WTC11 (cell line): ENCODE measurements at regions not wholly inside any gene's neighbourhood (a gene's known extent, or its start where the extent isn't known, plus 50 kb on each side); places are given as distances from the start of the nearest gene placed in this dataset.
"Not testable (repeated sequence)": the region's sequence is repeated elsewhere in the genome, so short reads cannot be mapped to it uniquely, and the experiment has no call there.

Source experiments
- ATAC-seq: fragments of 200-7000 bp; cut with Tn5 transposase; 2 replicates; pipeline ENCODE4 v1.10.0; 2021; ENCODE audit warnings: mild to moderate bottlenecking, moderate library complexity
- CTCF ChIA-PET: fragments of 300-600 bp; sonication (Branson Sonifier 250); formaldehyde crosslinking; loops from one replicate; lab custom pipeline; 2021; ENCODE audit warnings: antibody characterized with exemption; lab: Charles Lee
- POLR2A ChIA-PET: fragments of 350-600 bp; sonication (Branson Sonifier 250); formaldehyde crosslinking; loops from one replicate; lab custom pipeline; 2021; ENCODE audit warnings: antibody characterized with exemption; lab: Charles Lee
- DNase-seq: peaks from one replicate; pipeline ENCODE4 v3.0.0; 2021; ENCODE audit warnings: low spot score
- H3K27ac Mint-ChIP-seq: 2 replicates; pipeline ENCODE4 v1.8.0; 2021; ENCODE audit warnings: mixed read lengths
- H3K27me3 Mint-ChIP-seq: 2 replicates; pipeline ENCODE4 v1.8.0; 2021; ENCODE audit warnings: low read depth, mild to moderate bottlenecking, moderate library complexity, mixed read lengths
- H3K36me3 Mint-ChIP-seq: 2 replicates; pipeline ENCODE4 v1.8.0; 2021; ENCODE audit warnings: mixed read lengths
- H3K4me1 Mint-ChIP-seq: 2 replicates; pipeline ENCODE4 v1.8.0; 2022; ENCODE audit warnings: mixed read lengths
- H3K4me3 Mint-ChIP-seq: 2 replicates; pipeline ENCODE4 v1.8.0; 2021; ENCODE audit warnings: mild to moderate bottlenecking, moderate library complexity, mixed read lengths
- H3K9me3 Mint-ChIP-seq: 2 replicates; pipeline ENCODE4 v1.8.0; 2021; ENCODE audit warnings: mixed read lengths
- ARID4B ChIP-seq: sonication (generic); formaldehyde crosslinking; IDR thresholded peaks from 2 replicates; pipeline ENCODE4 v1.8.0; 2023; ENCODE audit warnings: missing genetic modification reagents, mild to moderate bottlenecking, borderline replicate concordance
- CBFB ChIP-seq: sonication (generic); formaldehyde crosslinking; IDR thresholded peaks from 2 replicates; pipeline ENCODE4 v1.8.1; 2022; ENCODE audit warnings: mild to moderate bottlenecking, low read depth, missing genetic modification reagents
- FOXJ3 ChIP-seq: sonication (generic); formaldehyde crosslinking; IDR thresholded peaks from 2 replicates; pipeline ENCODE4 v1.9.0; 2021; ENCODE audit warnings: missing genetic modification reagents, mild to moderate bottlenecking, borderline replicate concordance
- PREB ChIP-seq: sonication (generic); formaldehyde crosslinking; IDR thresholded peaks from 2 replicates; pipeline ENCODE4 v1.8.1; 2022; ENCODE audit warnings: mild to moderate bottlenecking, missing genetic modification reagents, moderate library complexity, borderline replicate concordance
- STAT6 ChIP-seq: sonication (generic); formaldehyde crosslinking; conservative IDR thresholded peaks from 2 replicates; pipeline ENCODE4 v1.8.1; 2023; ENCODE audit warnings: mild to moderate bottlenecking, low read depth, missing genetic modification reagents, moderate library complexity
- ZBTB21 ChIP-seq: sonication (generic); formaldehyde crosslinking; IDR thresholded peaks from 2 replicates; pipeline ENCODE4 v1.8.1; 2023; ENCODE audit warnings: mild to moderate bottlenecking, missing genetic modification reagents, borderline replicate concordance
- ZNF138 ChIP-seq: sonication (generic); formaldehyde crosslinking; conservative IDR thresholded peaks from 2 replicates; pipeline ENCODE4 v1.8.1; 2022; ENCODE audit warnings: mild to moderate bottlenecking, moderate library complexity, missing genetic modification reagents
- ZNF232 ChIP-seq: sonication (generic); formaldehyde crosslinking; IDR thresholded peaks from 2 replicates; pipeline ENCODE4 v1.8.0; 2022; ENCODE audit warnings: mild to moderate bottlenecking, missing genetic modification reagents
- ZNF317 ChIP-seq: sonication (generic); formaldehyde crosslinking; IDR thresholded peaks from 2 replicates; pipeline ENCODE4 v1.8.1; 2023; ENCODE audit warnings: low read depth, mild to moderate bottlenecking, moderate library complexity, missing genetic modification reagents, borderline replicate concordance
- ZNF396 ChIP-seq: fragments of 250-450 bp; sonication (Bioruptor Pico); IDR thresholded peaks from 2 replicates; pipeline ENCODE4 v1.8.0; 2021; ENCODE audit warnings: mild to moderate bottlenecking, moderate library complexity, borderline replicate concordance
- TF ChIP-seq, protein P1 (sequence below): sonication (generic); formaldehyde crosslinking; IDR thresholded peaks from 2 replicates; pipeline ENCODE4 v1.8.1; 2022; ENCODE audit warnings: low read depth, mild to moderate bottlenecking, moderate library complexity, missing genetic modification reagents, borderline replicate concordance
- TF ChIP-seq, protein P2 (sequence below): sonication (generic); formaldehyde crosslinking; IDR thresholded peaks from 2 replicates; pipeline ENCODE4 v1.8.1; 2022; ENCODE audit warnings: low read depth, missing genetic modification reagents, borderline replicate concordance

- Mint-ChIP-seq H3K27ac (no peak overlapping the region), H3K4me3 (no peak overlapping the region), H3K9me3 (peaks cover 10% of the 10 kb centered on the region), H3K36me3 (peaks cover 15% of the 10 kb centered on the region), H3K27me3 (peaks cover 11% of the 10 kb centered on the region), H3K4me1 (no peaks in the 10 kb centered on the region)
- ChIA-PET CTCF (no interaction called here), POLR2A (no interaction called here)
- DNase-seq (no peak), ATAC-seq (no peak)
- TF ChIP-seq STAT6 (CRISPR knock-in tag) (no peak), PREB (no peak), ZNF232 (no peak), ZNF138 (CRISPR knock-in tag) (no peak), CBFB (no peak), ZNF317 (CRISPR knock-in tag) (no peak), ARID4B (CRISPR knock-in tag) (no peak), ZNF396 (CRISPR knock-in tag) (no peak), FOXJ3 (CRISPR knock-in tag) (no peak), ZBTB21 (CRISPR knock-in tag) (no peak)
- TF ChIP-seq, protein P1, sequence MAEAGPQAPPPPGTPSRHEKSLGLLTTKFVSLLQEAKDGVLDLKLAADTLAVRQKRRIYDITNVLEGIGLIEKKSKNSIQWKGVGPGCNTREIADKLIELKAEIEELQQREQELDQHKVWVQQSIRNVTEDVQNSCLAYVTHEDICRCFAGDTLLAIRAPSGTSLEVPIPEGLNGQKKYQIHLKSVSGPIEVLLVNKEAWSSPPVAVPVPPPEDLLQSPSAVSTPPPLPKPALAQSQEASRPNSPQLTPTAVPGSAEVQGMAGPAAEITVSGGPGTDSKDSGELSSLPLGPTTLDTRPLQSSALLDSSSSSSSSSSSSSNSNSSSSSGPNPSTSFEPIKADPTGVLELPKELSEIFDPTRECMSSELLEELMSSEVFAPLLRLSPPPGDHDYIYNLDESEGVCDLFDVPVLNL (CRISPR knock-in tag), result no peak
- TF ChIP-seq, protein P2, sequence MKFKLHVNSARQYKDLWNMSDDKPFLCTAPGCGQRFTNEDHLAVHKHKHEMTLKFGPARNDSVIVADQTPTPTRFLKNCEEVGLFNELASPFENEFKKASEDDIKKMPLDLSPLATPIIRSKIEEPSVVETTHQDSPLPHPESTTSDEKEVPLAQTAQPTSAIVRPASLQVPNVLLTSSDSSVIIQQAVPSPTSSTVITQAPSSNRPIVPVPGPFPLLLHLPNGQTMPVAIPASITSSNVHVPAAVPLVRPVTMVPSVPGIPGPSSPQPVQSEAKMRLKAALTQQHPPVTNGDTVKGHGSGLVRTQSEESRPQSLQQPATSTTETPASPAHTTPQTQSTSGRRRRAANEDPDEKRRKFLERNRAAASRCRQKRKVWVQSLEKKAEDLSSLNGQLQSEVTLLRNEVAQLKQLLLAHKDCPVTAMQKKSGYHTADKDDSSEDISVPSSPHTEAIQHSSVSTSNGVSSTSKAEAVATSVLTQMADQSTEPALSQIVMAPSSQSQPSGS (CRISPR knock-in tag), result no peak
Measured at GRCh38 chr21:14012409-14012808, 198.3 kb downstream of the LIPI start.

- H3K27me3 Mint-ChIP-seq, result peaks cover 11% of the 10 kb centered on the region
- ATAC-seq, DNase-seq, H3K4me1 Mint-ChIP-seq, H3K27ac Mint-ChIP-seq, CTCF ChIA-PET, H3K4me3 Mint-ChIP-seq, POLR2A ChIA-PET: not testable (repeated sequence)
- peaks cover 15% of the 10 kb centered on the region for H3K36me3 Mint-ChIP-seq
- H3K9me3 Mint-ChIP-seq, result peaks cover 12% of the 10 kb centered on the region
Measured at GRCh38 chr21:14011751-14012150, 199.0 kb downstream of the LIPI start.

- CTCF ChIA-PET, H3K27ac Mint-ChIP-seq, POLR2A ChIA-PET, ATAC-seq, H3K4me3 Mint-ChIP-seq, H3K4me1 Mint-ChIP-seq, DNase-seq: not testable (repeated sequence)
- Mint-ChIP-seq H3K9me3 (peaks cover 15% of the 10 kb centered on the region), H3K27me3 (peaks cover 11% of the 10 kb centered on the region), H3K36me3 (peaks cover 18% of the 10 kb centered on the region)
Measured at GRCh38 chr21:14011149-14011548, 199.6 kb downstream of the LIPI start.
